Activated CD4-positive, alpha-beta memory T cell treated with anti-CD3 and anti-CD28 coated beads for 36 hours (primary cell): ENCODE measurements at regions not wholly inside any gene's neighbourhood (a gene's known extent, or its start where the extent isn't known, plus 50 kb on each side); places are given as distances from the start of the nearest gene placed in this dataset.
"Not testable (repeated sequence)": the region's sequence is repeated elsewhere in the genome, so short reads cannot be mapped to it uniquely, and the experiment has no call there.

Experiments
- CTCF ChIA-PET: fragments of 350-600 bp; sonication (Branson Sonifier 250); formaldehyde crosslinking; loops from one replicate; lab custom pipeline; 2021; ENCODE audit warnings: antibody characterized with exemption, inconsistent platforms; lab: Charles Lee
- POLR2A ChIA-PET: fragments of 350-600 bp; sonication (Branson Sonifier 250); formaldehyde crosslinking; loops from one replicate; lab custom pipeline; 2021; ENCODE audit warnings: antibody characterized with exemption; lab: Charles Lee
- DNase-seq: peaks from one replicate; pipeline ENCODE4 v3.0.0-alpha.2; 2020
- H3K27ac Mint-ChIP-seq: one replicate; pipeline ENCODE4 v1.8.0; 2021; ENCODE audit warnings: mixed read lengths
- H3K27me3 Mint-ChIP-seq: one replicate; pipeline ENCODE4 v1.8.0; 2021; ENCODE audit warnings: mixed read lengths
- H3K36me3 Mint-ChIP-seq: one replicate; pipeline ENCODE4 v1.8.0; 2021; ENCODE audit warnings: mixed read lengths
- H3K4me1 Mint-ChIP-seq: one replicate; pipeline ENCODE4 v1.8.0; 2021; ENCODE audit warnings: low read depth, mixed read lengths
- H3K4me3 Mint-ChIP-seq: one replicate; pipeline ENCODE4 v1.8.0; 2021; ENCODE audit warnings: mild to moderate bottlenecking, mixed read lengths
- H3K9me3 Mint-ChIP-seq: one replicate; pipeline ENCODE4 v1.8.0; 2021; ENCODE audit warnings: mixed read lengths
- intact Hi-C: fragments of 100-400 bp; cut with micrococcal nuclease; formaldehyde crosslinking; loops from one replicate; pipeline ENCODE4 v1.15.1; 2023

DNA sequence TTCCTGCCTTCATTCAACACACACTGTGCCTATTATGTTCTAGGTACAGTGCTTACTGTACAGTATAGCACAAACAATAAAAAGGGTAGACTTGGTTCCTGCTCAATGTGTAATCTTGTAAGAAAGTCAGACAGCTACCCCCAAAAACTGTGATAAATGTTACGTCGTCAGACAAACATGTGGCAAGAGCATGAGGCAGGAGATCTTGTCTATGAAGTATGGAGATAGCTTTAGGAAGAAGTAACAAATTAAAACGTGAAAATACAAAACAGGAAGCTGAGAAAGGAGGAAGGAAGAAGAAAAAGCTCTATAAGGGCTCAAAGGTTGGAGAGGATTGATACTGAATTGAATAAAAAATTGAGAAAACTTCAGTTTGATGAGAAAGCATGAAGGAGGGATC, 276.2 kb upstream of the HNRNPA3 start:
- POLR2A ChIA-PET = no interaction called here
- no peaks in the 10 kb centered on the region for H3K9me3 Mint-ChIP-seq
- DNase-seq = no peak
- no peak overlapping the region for H3K27ac Mint-ChIP-seq
- peaks cover 8% of the 10 kb centered on the region for H3K4me1 Mint-ChIP-seq
- intact Hi-C loops = loop anchor here (10.0 kb wide), 1 partner anchor 328 kb away; the partner anchor contains the start of gene NFE2L2
- peaks cover 13% of the 10 kb centered on the region for H3K27me3 Mint-ChIP-seq
- no peaks in the 10 kb centered on the region for H3K36me3 Mint-ChIP-seq
- CTCF ChIA-PET = no interaction called here
- H3K4me3 Mint-ChIP-seq = no peak overlapping the region

DNA sequence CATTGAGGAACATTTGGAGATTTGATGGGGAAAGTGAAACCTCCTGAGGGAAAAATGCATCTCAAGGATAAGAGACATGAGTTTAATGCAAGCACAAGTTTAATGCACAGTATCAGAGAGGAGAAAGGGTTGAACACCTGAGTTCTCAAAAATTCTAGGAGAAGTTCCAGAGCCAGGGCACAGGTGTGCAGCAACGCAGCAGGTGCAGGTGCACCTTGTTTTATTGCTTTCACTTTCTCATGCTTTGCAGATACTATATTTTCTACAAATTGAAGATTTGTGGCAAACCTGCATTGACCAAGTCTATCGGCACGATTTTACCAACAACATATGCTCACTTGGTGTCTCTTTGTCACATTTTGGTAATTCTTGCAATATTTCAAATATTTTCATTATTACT, 267.6 kb upstream of the HNRNPA3 start:
- DNase-seq = no peak
- CTCF ChIA-PET = no interaction called here

DNA sequence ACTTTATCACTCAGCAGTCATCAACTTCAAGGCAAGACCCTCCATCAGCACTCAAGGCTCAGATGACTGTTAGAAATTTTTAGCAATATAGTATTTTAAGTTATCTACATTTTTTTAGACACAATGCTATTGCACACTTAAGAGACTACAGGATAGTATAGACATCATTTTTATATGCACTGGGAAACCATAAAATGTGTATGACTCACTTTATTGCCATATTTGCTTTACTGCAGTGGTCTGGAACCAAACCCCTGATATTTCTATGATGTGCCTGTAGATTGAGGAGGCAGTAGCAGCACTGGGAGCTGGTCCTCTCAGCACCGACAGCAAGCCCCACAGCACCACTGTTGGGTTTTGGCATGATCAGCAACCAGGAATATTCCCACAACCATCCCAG, 264.8 kb upstream of the HNRNPA3 start:
- Mint-ChIP-seq H3K27ac (no peak overlapping the region), H3K9me3 (peaks cover 6% of the 10 kb centered on the region), H3K27me3 (peaks cover 2% of the 10 kb centered on the region), H3K4me1 (no peaks in the 10 kb centered on the region), H3K4me3 (no peak overlapping the region), H3K36me3 (no peaks in the 10 kb centered on the region)
- DNase-seq = no peak
- ChIA-PET CTCF (no interaction called here), POLR2A (no interaction called here)
- intact Hi-C loops = no loop called here

More for the DNA sequence above, 267.6 kb upstream of the HNRNPA3 start:
- no peak overlapping the region for H3K4me3 Mint-ChIP-seq
- no peaks in the 10 kb centered on the region for H3K9me3 Mint-ChIP-seq
- intact Hi-C loops = no loop called here
- POLR2A ChIA-PET = no interaction called here
- H3K27me3 Mint-ChIP-seq = peaks cover 8% of the 10 kb centered on the region
- no peak overlapping the region for H3K27ac Mint-ChIP-seq
- H3K4me1 Mint-ChIP-seq = no peaks in the 10 kb centered on the region
- H3K36me3 Mint-ChIP-seq = no peaks in the 10 kb centered on the region

DNA sequence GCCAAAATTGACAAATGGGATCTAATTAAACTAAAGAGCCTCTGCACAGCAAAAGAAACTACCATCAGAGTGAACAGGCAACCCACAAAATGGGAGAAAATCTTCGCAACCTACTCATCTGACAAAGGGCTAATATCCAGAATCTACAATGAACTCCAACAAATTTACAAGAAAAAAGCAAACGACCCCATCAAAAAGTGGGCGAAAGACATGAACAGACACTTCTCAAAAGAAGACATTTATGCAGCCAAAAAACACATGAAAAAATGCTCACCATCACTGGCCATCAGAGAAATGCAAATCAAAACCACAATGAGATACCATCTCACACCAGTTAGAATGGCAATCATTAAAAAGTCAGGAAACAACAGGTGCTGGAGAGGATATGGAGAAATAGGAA, 261.4 kb upstream of the HNRNPA3 start:
- H3K9me3 Mint-ChIP-seq, H3K27ac Mint-ChIP-seq, H3K27me3 Mint-ChIP-seq, CTCF ChIA-PET, H3K4me1 Mint-ChIP-seq, H3K4me3 Mint-ChIP-seq, POLR2A ChIA-PET, H3K36me3 Mint-ChIP-seq, DNase-seq, intact Hi-C loops: not testable (repeated sequence)

DNA sequence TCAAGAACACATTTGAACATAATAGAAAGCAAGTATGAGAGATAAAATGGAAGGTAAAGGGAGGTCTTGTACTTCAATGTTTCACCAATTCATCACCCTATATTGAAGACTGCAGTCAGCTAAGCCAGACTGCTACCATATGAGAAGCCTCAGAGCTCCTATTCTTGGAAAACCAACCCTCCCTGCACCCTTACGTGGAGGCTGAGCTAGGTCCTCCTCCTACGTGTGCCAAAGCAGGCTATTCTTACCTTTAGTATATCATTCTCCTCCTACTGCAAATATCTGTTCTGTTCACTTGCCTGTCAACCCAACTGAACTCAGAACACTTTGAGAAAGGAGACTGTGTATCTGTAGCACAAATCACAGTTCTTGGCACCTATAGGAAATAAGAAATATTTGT, 255.8 kb upstream of the HNRNPA3 start:
- H3K9me3 Mint-ChIP-seq = no peaks in the 10 kb centered on the region
- H3K27me3 Mint-ChIP-seq = peaks cover 4% of the 10 kb centered on the region
- no peaks in the 10 kb centered on the region for H3K4me1 Mint-ChIP-seq
- intact Hi-C loops = no loop called here
- ChIA-PET CTCF (no interaction called here), POLR2A (no interaction called here)
- H3K36me3 Mint-ChIP-seq = no peaks in the 10 kb centered on the region
- no peak for DNase-seq
- no peak overlapping the region for H3K4me3 Mint-ChIP-seq
- H3K27ac Mint-ChIP-seq = no peak overlapping the region

DNA sequence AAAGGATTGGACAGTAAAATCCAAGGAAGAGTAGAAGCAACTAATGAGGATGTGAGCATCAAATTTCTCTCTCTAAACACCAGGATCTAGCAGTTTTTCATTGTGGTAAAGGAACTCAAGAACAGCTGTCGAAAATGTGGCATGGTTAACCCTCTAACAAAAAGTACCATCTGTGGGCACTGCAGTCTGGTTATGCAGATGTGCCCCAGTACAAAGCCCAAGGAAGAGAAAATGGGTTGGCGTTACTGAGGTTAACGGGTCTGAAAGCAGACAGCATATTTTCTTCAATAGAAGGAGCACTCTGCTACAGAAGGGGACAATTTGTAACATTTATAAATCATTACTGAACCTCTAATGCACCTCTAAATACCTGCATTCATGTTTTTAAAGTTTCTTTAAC, 253.0 kb upstream of the HNRNPA3 start:
- POLR2A ChIA-PET = no interaction called here
- DNase-seq = no peak
- Mint-ChIP-seq H3K27ac (no peak overlapping the region), H3K9me3 (no peaks in the 10 kb centered on the region), H3K4me1 (no peaks in the 10 kb centered on the region), H3K4me3 (no peak overlapping the region), H3K27me3 (peaks cover 6% of the 10 kb centered on the region), H3K36me3 (no peaks in the 10 kb centered on the region)
- intact Hi-C loops = no loop called here
- CTCF ChIA-PET = no interaction called here

DNA sequence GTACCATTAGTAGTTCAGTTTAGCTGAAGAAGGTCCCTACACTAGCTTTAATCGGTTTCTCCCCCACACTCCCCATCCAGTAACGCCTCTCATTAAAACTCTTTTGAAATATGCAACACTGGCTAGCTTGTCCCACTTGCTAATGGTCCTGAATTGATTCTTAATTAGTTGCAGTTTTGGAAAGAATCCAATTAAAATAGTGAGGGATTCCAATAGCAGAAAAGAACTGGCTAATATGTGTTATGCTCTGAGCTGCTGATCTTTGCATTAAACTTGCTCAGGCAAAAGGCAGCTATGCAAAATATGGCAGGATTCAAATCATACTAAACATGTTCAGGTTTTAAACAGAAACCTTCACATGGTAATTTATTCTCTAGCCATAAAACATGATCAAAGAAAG, 252.5 kb upstream of the HNRNPA3 start:
- no peak overlapping the region for H3K27ac Mint-ChIP-seq
- ChIA-PET POLR2A (no interaction called here), CTCF (no interaction called here)
- peaks cover 6% of the 10 kb centered on the region for H3K27me3 Mint-ChIP-seq
- no peaks in the 10 kb centered on the region for H3K36me3 Mint-ChIP-seq
- H3K4me3 Mint-ChIP-seq = no peak overlapping the region
- no peaks in the 10 kb centered on the region for H3K9me3 Mint-ChIP-seq
- DNase-seq = no peak
- no peaks in the 10 kb centered on the region for H3K4me1 Mint-ChIP-seq
- intact Hi-C loops = no loop called here

DNA sequence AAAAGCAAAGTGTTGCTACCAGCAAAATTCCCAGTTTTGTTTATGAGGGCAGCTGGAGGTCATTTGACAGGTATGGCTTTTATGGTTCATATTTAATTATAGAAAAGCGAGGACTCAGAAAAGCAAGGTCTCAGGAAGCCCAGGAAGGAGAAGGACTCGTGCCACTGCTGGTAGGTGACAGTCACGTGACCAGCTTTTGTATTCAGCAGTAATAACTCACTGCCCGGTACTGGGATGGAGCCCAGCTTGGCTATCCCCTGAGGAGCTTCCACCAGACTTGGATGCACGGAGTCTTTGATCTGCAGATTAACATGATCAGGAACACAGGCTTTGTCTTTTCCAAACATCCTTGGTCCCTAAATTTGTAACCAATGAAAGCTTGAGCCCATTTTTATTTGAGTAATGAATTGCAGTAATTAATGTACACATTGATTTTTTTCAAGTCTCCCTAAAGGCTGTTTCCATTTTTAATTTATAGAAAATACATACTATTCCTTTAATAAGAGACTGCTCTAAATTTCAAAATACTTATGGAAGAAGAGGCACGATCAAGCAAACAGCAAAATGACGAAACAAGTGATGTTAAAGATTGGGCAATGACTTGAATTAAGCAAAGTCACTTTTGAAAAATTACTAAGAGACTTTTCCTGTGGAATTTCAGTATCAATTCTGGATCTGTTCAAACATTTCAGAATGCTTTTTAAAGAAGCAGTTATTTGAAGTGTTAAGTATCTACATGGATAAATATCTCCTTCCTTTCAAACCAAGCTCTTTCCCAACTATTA, 251.7 kb upstream of the HNRNPA3 start:
- ChIA-PET POLR2A (no interaction called here), CTCF (no interaction called here)
- intact Hi-C loops = no loop called here
- no peak overlapping the region for H3K4me3 Mint-ChIP-seq
- peaks cover 5% of the 10 kb centered on the region for H3K27me3 Mint-ChIP-seq
- H3K27ac Mint-ChIP-seq = no peak overlapping the region
- no peaks in the 10 kb centered on the region for H3K4me1 Mint-ChIP-seq
- H3K9me3 Mint-ChIP-seq = no peaks in the 10 kb centered on the region
- no peaks in the 10 kb centered on the region for H3K36me3 Mint-ChIP-seq
- no peak for DNase-seq

DNA sequence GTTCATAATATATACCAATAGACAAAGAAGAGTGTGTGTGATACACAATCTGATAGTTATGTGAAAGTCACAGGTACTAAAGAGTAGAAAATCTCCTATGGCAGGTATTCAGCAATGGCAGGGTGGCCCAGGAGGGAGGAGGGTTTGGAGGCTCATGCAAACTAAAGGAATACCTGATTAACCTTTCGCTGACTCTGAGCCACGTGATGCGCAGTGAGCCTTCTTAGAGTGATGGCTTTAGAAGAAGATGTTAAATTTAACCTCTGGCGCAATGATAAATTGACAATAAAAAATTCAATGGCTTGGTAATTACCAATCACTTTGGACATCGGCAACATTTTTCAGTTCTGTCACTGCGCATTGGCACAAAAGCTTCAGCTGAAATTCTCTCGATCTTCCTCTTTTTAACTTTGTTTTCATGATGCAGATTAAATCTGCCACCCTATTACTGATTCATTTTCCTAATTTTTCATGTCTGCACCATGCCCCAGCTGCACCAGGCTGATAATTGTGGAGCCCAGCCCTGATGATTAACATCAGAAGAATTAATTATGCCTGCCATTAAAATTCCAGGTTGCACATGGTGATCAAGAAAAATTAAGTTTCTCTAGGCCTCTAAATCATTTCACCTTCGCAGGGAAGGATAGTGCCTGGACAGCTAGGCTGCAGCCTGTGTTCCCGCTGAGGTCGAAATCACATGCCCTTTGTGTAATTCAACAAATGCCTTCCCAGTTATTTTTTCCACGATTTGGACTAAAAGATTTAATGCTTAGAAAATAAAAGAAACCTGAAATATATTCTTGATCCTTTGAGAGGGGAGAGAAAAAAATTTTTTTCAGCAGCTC, 250.6 kb upstream of the HNRNPA3 start:
- H3K27ac Mint-ChIP-seq = no peak overlapping the region
- H3K4me3 Mint-ChIP-seq = no peak overlapping the region
- peaks cover 5% of the 10 kb centered on the region for H3K27me3 Mint-ChIP-seq
- H3K4me1 Mint-ChIP-seq = no peaks in the 10 kb centered on the region
- ChIA-PET POLR2A (no interaction called here), CTCF (no interaction called here)
- H3K36me3 Mint-ChIP-seq = no peaks in the 10 kb centered on the region
- intact Hi-C loops = no loop called here
- no peaks in the 10 kb centered on the region for H3K9me3 Mint-ChIP-seq
- DNase-seq = no peak

DNA sequence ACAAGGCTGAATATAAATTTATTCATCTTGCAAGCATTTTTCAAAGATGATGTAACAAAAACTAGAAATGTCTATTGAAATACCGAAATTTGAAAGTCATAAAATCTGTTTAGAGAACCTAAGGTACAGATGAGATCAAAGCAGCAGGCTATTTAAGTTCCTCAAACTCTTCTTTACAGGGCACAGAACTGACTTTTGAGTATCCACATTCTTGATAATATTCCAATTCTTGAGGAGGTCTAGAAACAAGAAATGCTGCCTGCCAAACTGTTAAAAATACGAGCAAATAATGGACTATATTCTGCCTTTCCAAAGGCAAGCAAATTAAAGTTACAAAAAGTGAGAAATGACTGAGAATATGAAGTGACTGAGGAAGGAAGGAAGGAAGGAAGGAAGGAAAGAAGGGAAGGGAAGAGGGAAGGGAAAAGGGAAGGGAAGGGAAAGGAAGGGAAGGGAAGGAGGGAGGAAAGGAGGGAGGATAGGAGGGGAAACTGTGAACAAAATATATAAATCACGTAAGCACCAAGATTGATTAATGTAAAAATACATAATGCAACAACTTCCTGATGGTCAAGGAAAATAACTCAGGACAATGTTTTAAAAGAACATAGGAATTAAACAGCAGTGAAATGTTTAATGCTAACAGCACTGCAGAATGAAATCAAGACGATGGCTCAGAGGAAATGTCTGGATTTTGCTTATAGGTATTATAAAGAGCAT, 248.9 kb upstream of the HNRNPA3 start:
- DNase-seq = no peak
- Mint-ChIP-seq H3K4me1 (no peaks in the 10 kb centered on the region), H3K36me3 (no peaks in the 10 kb centered on the region), H3K27ac (no peak overlapping the region), H3K9me3 (no peaks in the 10 kb centered on the region), H3K4me3 (no peak overlapping the region), H3K27me3 (peaks cover 3% of the 10 kb centered on the region)
- ChIA-PET POLR2A (no interaction called here), CTCF (no interaction called here)
- intact Hi-C loops = no loop called here

DNA sequence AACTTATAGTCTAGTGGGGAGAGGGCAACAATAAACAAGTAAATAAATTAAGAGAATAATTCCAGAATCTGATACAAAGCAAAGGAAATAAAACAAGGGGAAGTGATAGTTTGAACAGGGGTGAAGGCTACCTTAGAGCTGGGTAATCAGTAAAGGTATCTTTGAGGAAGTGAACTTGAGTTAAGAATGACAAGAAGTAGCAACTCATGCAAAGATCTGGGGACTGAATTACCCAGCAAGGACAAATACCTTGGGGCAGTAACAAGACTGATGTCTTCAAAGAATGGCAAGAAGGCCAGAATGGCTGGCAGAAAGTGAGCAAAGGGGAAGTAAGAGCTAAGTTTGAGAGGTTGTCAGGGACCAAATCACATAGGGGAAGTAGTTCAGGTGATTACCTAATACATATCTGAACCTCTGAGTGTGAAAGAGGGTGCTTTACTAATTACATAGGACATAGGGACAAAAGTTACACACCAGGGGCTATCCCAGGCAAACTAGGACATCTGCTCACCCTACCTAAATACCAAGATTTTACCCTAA, 244.6 kb upstream of the HNRNPA3 start:
- Mint-ChIP-seq H3K36me3 (no peaks in the 10 kb centered on the region), H3K4me3 (no peak overlapping the region), H3K4me1 (no peaks in the 10 kb centered on the region), H3K27me3 (peaks cover 2% of the 10 kb centered on the region), H3K9me3 (no peaks in the 10 kb centered on the region), H3K27ac (no peak overlapping the region)
- POLR2A ChIA-PET = no interaction called here
- no peak for DNase-seq
- CTCF ChIA-PET = no interaction called here
- intact Hi-C loops = no loop called here

DNA sequence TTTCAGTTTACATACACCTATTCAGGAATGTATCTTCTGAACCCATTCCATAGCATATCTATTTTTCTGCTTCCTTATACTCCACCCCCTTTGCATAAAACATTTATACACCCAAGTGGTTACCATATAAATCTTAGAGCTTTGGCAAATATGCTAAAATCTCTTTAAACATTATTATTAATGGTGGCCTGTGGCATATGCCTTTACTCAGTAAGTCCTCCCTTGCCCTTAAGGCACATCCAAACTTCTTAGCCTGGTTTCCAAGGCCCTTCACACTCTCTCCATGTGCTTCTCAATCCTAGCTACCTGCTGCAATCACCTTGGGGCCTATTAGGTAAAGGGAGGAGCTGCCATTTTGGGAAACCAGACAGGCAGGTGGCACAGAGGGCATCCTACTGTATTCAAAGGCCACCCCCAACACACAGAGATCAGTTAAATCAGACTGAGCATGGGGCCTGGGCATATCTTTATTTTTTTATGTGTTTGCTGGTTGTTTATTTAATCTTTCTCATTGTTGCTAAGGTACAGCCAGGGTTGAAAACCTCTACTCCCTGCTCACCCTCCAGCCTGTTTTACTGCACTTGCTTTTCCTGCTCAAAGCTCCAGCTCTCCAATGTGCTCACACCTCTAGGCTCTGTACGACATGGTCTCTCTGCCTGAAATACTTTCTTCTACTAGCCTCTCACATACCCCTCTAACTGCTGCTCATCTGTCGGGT, 242.8 kb upstream of the HNRNPA3 start:
- CTCF ChIA-PET = no interaction called here
- no peak overlapping the region for H3K27ac Mint-ChIP-seq
- H3K27me3 Mint-ChIP-seq = peaks cover 2% of the 10 kb centered on the region
- no peak for DNase-seq
- no peaks in the 10 kb centered on the region for H3K36me3 Mint-ChIP-seq
- no peak overlapping the region for H3K4me3 Mint-ChIP-seq
- H3K9me3 Mint-ChIP-seq = no peaks in the 10 kb centered on the region
- POLR2A ChIA-PET = no interaction called here
- intact Hi-C loops = no loop called here
- no peaks in the 10 kb centered on the region for H3K4me1 Mint-ChIP-seq
